ENCODE measurements at regions not wholly inside any gene's neighbourhood (a gene's known extent, or its start where the extent isn't known, plus 50 kb on each side); places are given as distances from the start of the nearest gene placed in this dataset.
"Not testable (repeated sequence)": the region's sequence is repeated elsewhere in the genome, so short reads cannot be mapped to it uniquely, and the experiment has no call there.

GRCh38 chr13:48826039-48826438 is 149.7 kb upstream of the FNDC3A start:
- DNase-seq (ENCODE audit: extremely low spot score): no peak
- ChIA-PET POLR2A (no interaction called here), CTCF (no interaction called here)
- TF ChIP-seq ARNT (IDR thresholded peaks at IDR 0.05) (no peak), NFRKB (IDR thresholded peaks at IDR 0.05) (no peak), CTBP1 (IDR thresholded peaks at IDR 0.05; ENCODE audit: borderline replicate concordance) (no peak), FOXA1 (IDR thresholded peaks at IDR 0.05) (no peak), L3MBTL2 (conservative IDR thresholded peaks at IDR 0.05) (no peak), FOXM1 (IDR thresholded peaks at IDR 0.05; ENCODE audit: borderline replicate concordance) (no peak), ZNF384 (IDR thresholded peaks at IDR 0.05) (no peak), SP1 (IDR thresholded peaks at IDR 0.05) (no peak), HDGF (IDR thresholded peaks at IDR 0.05; ENCODE audit: borderline replicate concordance) (no peak), BHLHE40 (IDR thresholded peaks at IDR 0.05; ENCODE audit: borderline replicate concordance) (no peak), SUZ12 (IDR thresholded peaks at IDR 0.05) (no peak), TARDBP (IDR thresholded peaks at IDR 0.05) (no peak), FOXK2 (IDR thresholded peaks at IDR 0.05) (no peak), LEF1 (IDR thresholded peaks at IDR 0.05; ENCODE audit: borderline replicate concordance) (no peak)
- TF ChIP-seq, protein P1, sequence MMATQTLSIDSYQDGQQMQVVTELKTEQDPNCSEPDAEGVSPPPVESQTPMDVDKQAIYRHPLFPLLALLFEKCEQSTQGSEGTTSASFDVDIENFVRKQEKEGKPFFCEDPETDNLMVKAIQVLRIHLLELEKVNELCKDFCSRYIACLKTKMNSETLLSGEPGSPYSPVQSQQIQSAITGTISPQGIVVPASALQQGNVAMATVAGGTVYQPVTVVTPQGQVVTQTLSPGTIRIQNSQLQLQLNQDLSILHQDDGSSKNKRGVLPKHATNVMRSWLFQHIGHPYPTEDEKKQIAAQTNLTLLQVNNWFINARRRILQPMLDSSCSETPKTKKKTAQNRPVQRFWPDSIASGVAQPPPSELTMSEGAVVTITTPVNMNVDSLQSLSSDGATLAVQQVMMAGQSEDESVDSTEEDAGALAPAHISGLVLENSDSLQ (IDR thresholded peaks at IDR 0.05): no peak

- CTCF ChIA-PET; DNase-seq (ENCODE audit: extremely low spot score); POLR2A ChIA-PET: not testable (repeated sequence)
Observed at GRCh38 chr13:48826922-48827454, 148.7 kb upstream of the FNDC3A start.

DNA sequence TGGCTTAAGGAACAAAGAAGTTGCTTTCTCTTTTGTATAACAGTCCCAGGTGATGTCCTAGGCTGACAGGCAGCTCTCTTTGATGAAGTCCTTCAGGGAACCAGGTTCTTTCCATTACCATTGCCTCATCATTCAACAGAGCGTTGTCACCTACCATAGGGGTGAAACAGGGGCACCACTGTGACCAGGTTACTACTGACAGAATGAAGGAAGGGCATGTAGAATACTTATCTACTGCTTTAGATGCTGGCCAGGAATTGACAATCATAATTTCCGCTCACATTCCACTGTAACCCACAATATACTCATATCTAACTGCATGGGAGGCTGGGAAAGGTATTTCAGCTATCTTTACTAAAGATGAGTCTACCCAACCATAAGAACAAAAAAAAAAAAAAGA is 148.0 kb upstream of the FNDC3A start:
- TF ChIP-seq HDGF (IDR thresholded peaks at IDR 0.05; ENCODE audit: borderline replicate concordance) (no peak), TARDBP (IDR thresholded peaks at IDR 0.05) (no peak), BHLHE40 (IDR thresholded peaks at IDR 0.05; ENCODE audit: borderline replicate concordance) (no peak), SP1 (IDR thresholded peaks at IDR 0.05) (no peak), FOXA1 (IDR thresholded peaks at IDR 0.05) (no peak), CTBP1 (IDR thresholded peaks at IDR 0.05; ENCODE audit: borderline replicate concordance) (no peak), ZNF384 (IDR thresholded peaks at IDR 0.05) (no peak), ARNT (IDR thresholded peaks at IDR 0.05) (no peak), NFRKB (IDR thresholded peaks at IDR 0.05) (no peak), L3MBTL2 (conservative IDR thresholded peaks at IDR 0.05) (no peak), SUZ12 (IDR thresholded peaks at IDR 0.05) (no peak), LEF1 (IDR thresholded peaks at IDR 0.05; ENCODE audit: borderline replicate concordance) (no peak), FOXK2 (IDR thresholded peaks at IDR 0.05) (no peak), FOXM1 (IDR thresholded peaks at IDR 0.05; ENCODE audit: borderline replicate concordance) (no peak), ELF4 (IDR thresholded peaks at IDR 0.05) (no peak)
- TF ChIP-seq, protein P1 (IDR thresholded peaks at IDR 0.05): no peak
- no peak for DNase-seq (ENCODE audit: extremely low spot score)
- ChIA-PET POLR2A (no interaction called here), CTCF (no interaction called here)

GRCh38 chr13:48828962-48829411 is 146.7 kb upstream of the FNDC3A start:
- DNase-seq (ENCODE audit: extremely low spot score): no peak
- TF ChIP-seq TARDBP (IDR thresholded peaks at IDR 0.05) (no peak), FOXK2 (IDR thresholded peaks at IDR 0.05) (no peak)
- ChIA-PET POLR2A (no interaction called here), CTCF (no interaction called here)

- ChIA-PET POLR2A (no interaction called here), CTCF (no interaction called here)
- TF ChIP-seq HDGF (IDR thresholded peaks at IDR 0.05; ENCODE audit: borderline replicate concordance): no peak
- no peak for TF ChIP-seq SUZ12 (IDR thresholded peaks at IDR 0.05)
- TF ChIP-seq CTBP1 (IDR thresholded peaks at IDR 0.05; ENCODE audit: borderline replicate concordance): no peak
- no peak for TF ChIP-seq SP1 (IDR thresholded peaks at IDR 0.05)
- no peak for TF ChIP-seq NFRKB (IDR thresholded peaks at IDR 0.05)
- no peak for TF ChIP-seq ARNT (IDR thresholded peaks at IDR 0.05)
- TF ChIP-seq ELF4 (IDR thresholded peaks at IDR 0.05): no peak
- DNase-seq (ENCODE audit: extremely low spot score): no peak
Observed at GRCh38 chr13:48829536-48829935, 146.2 kb upstream of the FNDC3A start.

DNA sequence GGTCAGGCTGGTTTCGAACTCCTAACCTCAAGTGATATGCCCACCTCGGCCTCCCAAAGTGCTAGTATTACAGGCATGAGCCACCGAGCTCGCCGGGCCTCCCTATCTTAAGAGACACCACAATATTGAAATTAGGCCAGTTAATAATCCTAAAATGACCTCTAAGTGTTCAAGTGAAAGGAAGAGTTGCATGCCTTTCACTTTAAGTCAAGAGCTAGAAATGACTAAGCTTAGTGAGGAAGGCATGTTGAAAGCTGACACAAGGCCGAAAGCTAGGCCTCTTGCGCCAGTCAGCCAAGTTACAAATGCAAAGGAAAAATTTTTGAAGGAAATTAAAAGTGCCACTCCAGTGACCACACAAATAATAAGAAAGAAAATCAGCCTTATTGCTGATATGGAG is 144.5 kb upstream of the FNDC3A start:
- ChIA-PET CTCF (no interaction called here), POLR2A (interaction anchor here (0.9 kb wide), 1 partner anchor 9 kb away, joined by 3 read pairs; no protein-coding TSS in a partner anchor)
- DNase-seq (ENCODE audit: extremely low spot score): no peak
- TF ChIP-seq ARNT (IDR thresholded peaks at IDR 0.05) (no peak), SUZ12 (IDR thresholded peaks at IDR 0.05) (no peak), NFRKB (IDR thresholded peaks at IDR 0.05) (no peak), LEF1 (IDR thresholded peaks at IDR 0.05; ENCODE audit: borderline replicate concordance) (no peak), ZNF384 (IDR thresholded peaks at IDR 0.05) (no peak), L3MBTL2 (conservative IDR thresholded peaks at IDR 0.05) (no peak), FOXM1 (IDR thresholded peaks at IDR 0.05; ENCODE audit: borderline replicate concordance) (no peak)

DNA sequence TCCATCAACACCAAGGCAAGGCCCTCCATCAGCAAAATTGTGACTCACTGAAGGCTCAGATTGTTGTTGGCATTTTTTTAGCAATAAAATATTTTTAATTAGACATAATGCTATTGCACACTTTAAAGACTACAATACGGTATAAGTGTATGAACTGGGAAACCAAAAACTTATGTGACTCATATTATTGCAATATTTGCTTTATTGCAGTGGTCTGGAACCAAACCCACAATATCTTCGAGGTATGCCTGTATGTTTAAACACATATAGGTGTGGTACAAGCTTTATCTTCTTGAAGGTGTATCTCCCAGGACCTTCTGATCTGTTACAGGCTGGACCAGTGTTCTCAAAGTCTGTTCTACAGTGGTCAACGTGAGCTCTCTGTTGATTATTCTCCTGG is 142.3 kb upstream of the FNDC3A start:
- POLR2A ChIA-PET: no interaction called here

GRCh38 chr13:48835326-48835725 is 140.4 kb upstream of the FNDC3A start:
- POLR2A ChIA-PET; CTCF ChIA-PET; DNase-seq (ENCODE audit: extremely low spot score): not testable (repeated sequence)

More for the DNA sequence above, 142.3 kb upstream of the FNDC3A start:
- DNase-seq (ENCODE audit: extremely low spot score): no peak
- CTCF ChIA-PET: no interaction called here
- TF ChIP-seq TARDBP (IDR thresholded peaks at IDR 0.05) (no peak), ZNF384 (IDR thresholded peaks at IDR 0.05) (no peak), SP1 (IDR thresholded peaks at IDR 0.05) (no peak), ARNT (IDR thresholded peaks at IDR 0.05) (no peak), HDGF (IDR thresholded peaks at IDR 0.05; ENCODE audit: borderline replicate concordance) (no peak), BHLHE40 (IDR thresholded peaks at IDR 0.05; ENCODE audit: borderline replicate concordance) (no peak), NFRKB (IDR thresholded peaks at IDR 0.05) (no peak), SUZ12 (IDR thresholded peaks at IDR 0.05) (no peak), FOXK2 (IDR thresholded peaks at IDR 0.05) (no peak), CTBP1 (IDR thresholded peaks at IDR 0.05; ENCODE audit: borderline replicate concordance) (no peak), L3MBTL2 (conservative IDR thresholded peaks at IDR 0.05) (no peak), ELF4 (IDR thresholded peaks at IDR 0.05) (no peak), LEF1 (IDR thresholded peaks at IDR 0.05; ENCODE audit: borderline replicate concordance) (no peak), FOXA1 (IDR thresholded peaks at IDR 0.05) (no peak), FOXM1 (IDR thresholded peaks at IDR 0.05; ENCODE audit: borderline replicate concordance) (no peak)
- TF ChIP-seq, protein P1 (IDR thresholded peaks at IDR 0.05): no peak

Measured in HEK293T (cell line).